ENCODE measurements at regions not wholly inside any gene's neighbourhood (a gene's known extent, or its start where the extent isn't known, plus 50 kb on each side); places are given as distances from the start of the nearest gene placed in this dataset.

GRCh38 chr1:83109692-83110091 lies 889.2 kb downstream of the TTLL7 start:
- TF ChIP-seq POLR2AphosphoS5 (IDR thresholded peaks at IDR 0.05; ENCODE audit: borderline replicate concordance, low read depth, low read length) (no peak), EZH2 (IDR thresholded peaks at IDR 0.05) (no peak)

All from SK-N-MC (cell line).